22Rv1 (cell line): ENCODE measurements at regions not wholly inside any gene's neighbourhood (a gene's known extent, or its start where the extent isn't known, plus 50 kb on each side); places are given as distances from the start of the nearest gene placed in this dataset.

Source experiments
- H3K27ac ChIP-seq: fragments of 450-650 bp; 2 replicates; pipeline ENCODE4 v1.5.1; 2017
- CTCF ChIP-seq: fragments of 450-650 bp; IDR thresholded peaks from 2 replicates; pipeline ENCODE4 v1.5.1; 2017; ENCODE audit warnings: mild to moderate bottlenecking
- ZFX ChIP-seq: fragments of 450-650 bp; IDR thresholded peaks from 2 replicates; pipeline ENCODE4 v1.6.1; 2017; ENCODE audit warnings: antibody characterized with exemption, borderline replicate concordance

- H3K27ac ChIP-seq = no peak overlapping the region
- no peak for TF ChIP-seq ZFX
- TF ChIP-seq CTCF = no peak
These were observed 231.1 kb upstream of the HS6ST1 start for GRCh38 chr2:128549646-128550260.

GRCh38 chr2:128550389-128550788, 231.7 kb upstream of the HS6ST1 start:
- no peak overlapping the region for H3K27ac ChIP-seq
- no peak for TF ChIP-seq CTCF
- TF ChIP-seq ZFX = no peak

- no peak overlapping the region for H3K27ac ChIP-seq
- TF ChIP-seq ZFX = no peak
- no peak for TF ChIP-seq CTCF
These were observed 232.2 kb upstream of the HS6ST1 start for GRCh38 chr2:128550801-128551416.

GRCh38 chr2:128551435-128551834, 232.8 kb upstream of the HS6ST1 start:
- H3K27ac ChIP-seq = no peak overlapping the region
- TF ChIP-seq ZFX (no peak), CTCF (no peak)

GRCh38 chr2:128552141-128552805, 233.6 kb upstream of the HS6ST1 start:
- H3K27ac ChIP-seq = no peak overlapping the region
- TF ChIP-seq ZFX = no peak

GRCh38 chr2:128552806-128553551, 234.3 kb upstream of the HS6ST1 start:
- TF ChIP-seq ZFX = no peak
- no peak for TF ChIP-seq CTCF
- H3K27ac ChIP-seq = no peak overlapping the region

GRCh38 chr2:128554151-128554769, 235.6 kb upstream of the HS6ST1 start:
- TF ChIP-seq CTCF = no peak
- TF ChIP-seq ZFX = no peak
- no peak overlapping the region for H3K27ac ChIP-seq
